K562 (cell line): ENCODE measurements at regions not wholly inside any gene's neighbourhood (a gene's known extent, or its start where the extent isn't known, plus 50 kb on each side); places are given as distances from the start of the nearest gene placed in this dataset.

Experiments
- ARID1B ChIP-seq: fragments of 450-650 bp; IDR thresholded peaks from 2 replicates; pipeline ENCODE4 v1.6.1; 2016; ENCODE audit warnings: antibody characterized with exemption, mild to moderate bottlenecking, inconsistent platforms
- ARNT ChIP-seq, 2 experiments: fragments of 450-650 bp; IDR thresholded peaks; 2 replicates each; pipeline ENCODE4 v1.6.1; 2016; ENCODE audit warnings: mild to moderate bottlenecking in 1 of 2
- CEBPG ChIP-seq, 3 experiments: fragments of 200-800 bp in 1 of 3; sonication (Bioruptor generic) in 1 of 3; sonication (generic) in 1 of 3; formaldehyde crosslinking in 1 of 3; IDR thresholded peaks in 2 of 3; conservative IDR thresholded peaks in 1 of 3; 2 replicates each; pipeline versions ENCODE4 v1.6.1 to v1.8.0; 2016 to 2022; ENCODE audit warnings: missing compliant biosample characterization in 2 of 3, missing genetic modification characterization in 2 of 3, mild to moderate bottlenecking in 1 of 3, missing genetic modification reagents in 1 of 3
- CREB1 ChIP-seq, 2 experiments: sonication (generic) in 1 of 2; formaldehyde crosslinking in 1 of 2; IDR thresholded peaks; 2 replicates each; pipeline versions ENCODE4 v1.6.1 to v1.8.0; 2012 to 2022; ENCODE audit warnings: inconsistent platforms in 1 of 2, mild to moderate bottlenecking in 1 of 2, missing genetic modification reagents in 1 of 2, moderate library complexity in 1 of 2
- CREBBP ChIP-seq: IDR thresholded peaks from one replicate; pipeline ENCODE4 v1.6.1; 2012; ENCODE audit warnings: low read depth, mild to moderate bottlenecking, control low read depth, inconsistent platforms, low read length
- FOXA1 ChIP-seq: fragments of 450-650 bp; IDR thresholded peaks from 2 replicates; pipeline ENCODE4 v1.6.1; 2016; ENCODE audit warnings: mild to moderate bottlenecking, borderline replicate concordance
- MAFK ChIP-seq: IDR thresholded peaks from 2 replicates; pipeline ENCODE4 v1.6.1; 2011; ENCODE audit warnings: low read length, improper control_type of control experiment
- NBN ChIP-seq: fragments of 450-650 bp; IDR thresholded peaks from 2 replicates; pipeline ENCODE4 v1.6.1; 2016; ENCODE audit warnings: low read depth, mild to moderate bottlenecking
- NR4A1 ChIP-seq, 2 experiments: fragments of 250-450 bp in 1 of 2; fragments of 450-650 bp in 1 of 2; sonication (Bioruptor Pico) in 1 of 2; IDR thresholded peaks; 2 replicates each; pipeline versions ENCODE4 v1.4.0 to v1.6.1; 2016 to 2020; ENCODE audit warnings: mild to moderate bottlenecking in 2 of 2, missing compliant biosample characterization in 1 of 2, missing genetic modification characterization in 1 of 2, moderate library complexity in 1 of 2
- POLR2G ChIP-seq: fragments of 200-400 bp; formaldehyde crosslinking; IDR thresholded peaks from 2 replicates; pipeline ENCODE4 v1.6.1; 2017; ENCODE audit warnings: low read depth, mild to moderate bottlenecking, antibody characterized with exemption, low read length, moderate library complexity
- TGIF2 ChIP-seq: sonication (generic); formaldehyde crosslinking; IDR thresholded peaks from 2 replicates; pipeline ENCODE4 v1.8.1; 2022; ENCODE audit warnings: mild to moderate bottlenecking, missing genetic modification reagents, moderate library complexity
- TOE1 ChIP-seq, 2 experiments: fragments of 450-650 bp in 1 of 2; sonication (generic) in 1 of 2; formaldehyde crosslinking in 1 of 2; IDR thresholded peaks; 2 replicates each; pipeline versions ENCODE4 v1.7.1 to v1.8.0; 2016 to 2022; ENCODE audit warnings: borderline replicate concordance in 2 of 2, mild to moderate bottlenecking in 2 of 2, antibody characterized with exemption in 1 of 2, inconsistent platforms in 1 of 2, low read depth in 1 of 2, missing genetic modification reagents in 1 of 2, moderate library complexity in 1 of 2
- TRIM28 ChIP-seq: fragments of 450-650 bp; IDR thresholded peaks from 2 replicates; pipeline ENCODE4 v1.6.1; 2017
- YBX1 ChIP-seq: fragments of 450-650 bp; IDR thresholded peaks from 2 replicates; pipeline ENCODE4 v1.7.1; 2016; ENCODE audit warnings: mild to moderate bottlenecking
- ZNF384 ChIP-seq: IDR thresholded peaks from 2 replicates; pipeline ENCODE4 v1.6.1; 2012; ENCODE audit warnings: low read depth, low read length, improper control_type of control experiment
- ZNF584 ChIP-seq: fragments of 200-800 bp; sonication (Bioruptor generic); IDR thresholded peaks from 2 replicates; pipeline ENCODE4 v1.6.1; 2016; ENCODE audit warnings: low read depth, mild to moderate bottlenecking, missing genetic modification characterization, missing compliant biosample characterization
- ZNF766 ChIP-seq: fragments of 200-800 bp; sonication (Bioruptor generic); conservative IDR thresholded peaks from 2 replicates; pipeline ENCODE4 v1.6.1; 2016; ENCODE audit warnings: missing genetic modification characterization, missing compliant biosample characterization
- TF ChIP-seq, protein P1 (sequence below), 2 experiments: fragments of 450-650 bp in 1 of 2; sonication (generic) in 1 of 2; formaldehyde crosslinking in 1 of 2; IDR thresholded peaks in 1 of 2; conservative IDR thresholded peaks in 1 of 2; 2 replicates each; pipeline versions ENCODE4 v1.6.1 to v1.8.1; 2016 to 2023; ENCODE audit warnings: mild to moderate bottlenecking in 2 of 2, moderate library complexity in 2 of 2, inconsistent platforms in 1 of 2, missing genetic modification reagents in 1 of 2
- TF ChIP-seq, protein P2 (sequence below): fragments of 450-650 bp; IDR thresholded peaks from 2 replicates; pipeline ENCODE4 v1.6.1; 2017; ENCODE audit warnings: antibody characterized with exemption, mild to moderate bottlenecking
- TF ChIP-seq, protein P3 (sequence below): sonication (generic); formaldehyde crosslinking; IDR thresholded peaks from 2 replicates; pipeline ENCODE4 v1.8.0; 2022; ENCODE audit warnings: missing genetic modification reagents, mild to moderate bottlenecking, moderate library complexity, borderline replicate concordance

DNA sequence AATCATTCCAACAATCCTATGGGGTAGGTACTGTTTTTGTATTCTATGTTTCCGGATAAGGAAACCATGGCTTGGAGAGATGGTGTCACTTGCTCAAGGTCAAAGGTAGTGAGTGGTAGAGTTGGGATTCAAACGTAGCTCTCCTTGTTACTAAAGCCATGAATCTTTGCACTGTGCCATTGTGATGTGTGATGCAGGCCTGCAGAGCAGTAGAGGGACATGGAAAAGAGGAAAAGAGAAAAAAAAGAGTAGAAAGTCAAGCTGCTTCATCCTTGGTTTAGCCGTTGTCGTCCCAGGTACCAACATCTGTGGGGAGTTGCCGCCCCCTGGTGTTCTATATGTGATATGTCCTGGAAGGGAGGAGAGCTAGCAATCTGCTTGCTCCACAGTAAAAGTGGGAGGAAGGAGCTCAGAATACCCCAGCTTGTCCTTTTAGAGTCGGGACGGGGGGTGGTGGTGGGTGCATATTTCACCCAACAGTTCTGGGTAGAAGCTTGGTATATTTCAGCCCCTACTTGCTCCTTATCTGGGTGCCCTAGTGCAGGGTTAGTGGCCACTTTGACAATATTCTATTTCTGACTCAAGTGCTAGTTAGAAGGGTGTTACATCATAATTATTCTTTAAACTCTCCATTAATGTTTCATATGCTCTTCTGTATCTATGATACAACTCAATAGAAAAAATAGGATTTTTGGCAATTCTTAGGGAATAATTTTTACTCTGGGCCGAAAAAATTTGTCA lies 98.4 kb downstream of the EBNA1BP2 start (continued):
- TF ChIP-seq, protein P1, sequence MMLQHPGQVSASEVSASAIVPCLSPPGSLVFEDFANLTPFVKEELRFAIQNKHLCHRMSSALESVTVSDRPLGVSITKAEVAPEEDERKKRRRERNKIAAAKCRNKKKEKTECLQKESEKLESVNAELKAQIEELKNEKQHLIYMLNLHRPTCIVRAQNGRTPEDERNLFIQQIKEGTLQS (IDR thresholded peaks at IDR 0.05): peak; percentile 42; the same call in 1 of the 2 replicates
- TF ChIP-seq, protein P1 (CRISPR knock-in tag; conservative IDR thresholded peaks at IDR 0.05): no peak
- TF ChIP-seq CREB1 (IDR thresholded peaks at IDR 0.05): no peak
- no peak for TF ChIP-seq CREB1 (CRISPR knock-in tag; IDR thresholded peaks at IDR 0.05)
- TF ChIP-seq TGIF2 (CRISPR knock-in tag): no peak
- TF ChIP-seq FOXA1: no peak
- TF ChIP-seq NR4A1 (CRISPR knock-in tag; IDR thresholded peaks at IDR 0.05): no peak
- TF ChIP-seq NR4A1 (tag; IDR thresholded peaks at IDR 0.05): 0 out of 2 replicates have a peak, but pooled peaks have one; percentile 57
- 0 out of 2 replicates have a peak, but pooled peaks have one; percentile 43 for TF ChIP-seq TRIM28
- TF ChIP-seq, protein P2, sequence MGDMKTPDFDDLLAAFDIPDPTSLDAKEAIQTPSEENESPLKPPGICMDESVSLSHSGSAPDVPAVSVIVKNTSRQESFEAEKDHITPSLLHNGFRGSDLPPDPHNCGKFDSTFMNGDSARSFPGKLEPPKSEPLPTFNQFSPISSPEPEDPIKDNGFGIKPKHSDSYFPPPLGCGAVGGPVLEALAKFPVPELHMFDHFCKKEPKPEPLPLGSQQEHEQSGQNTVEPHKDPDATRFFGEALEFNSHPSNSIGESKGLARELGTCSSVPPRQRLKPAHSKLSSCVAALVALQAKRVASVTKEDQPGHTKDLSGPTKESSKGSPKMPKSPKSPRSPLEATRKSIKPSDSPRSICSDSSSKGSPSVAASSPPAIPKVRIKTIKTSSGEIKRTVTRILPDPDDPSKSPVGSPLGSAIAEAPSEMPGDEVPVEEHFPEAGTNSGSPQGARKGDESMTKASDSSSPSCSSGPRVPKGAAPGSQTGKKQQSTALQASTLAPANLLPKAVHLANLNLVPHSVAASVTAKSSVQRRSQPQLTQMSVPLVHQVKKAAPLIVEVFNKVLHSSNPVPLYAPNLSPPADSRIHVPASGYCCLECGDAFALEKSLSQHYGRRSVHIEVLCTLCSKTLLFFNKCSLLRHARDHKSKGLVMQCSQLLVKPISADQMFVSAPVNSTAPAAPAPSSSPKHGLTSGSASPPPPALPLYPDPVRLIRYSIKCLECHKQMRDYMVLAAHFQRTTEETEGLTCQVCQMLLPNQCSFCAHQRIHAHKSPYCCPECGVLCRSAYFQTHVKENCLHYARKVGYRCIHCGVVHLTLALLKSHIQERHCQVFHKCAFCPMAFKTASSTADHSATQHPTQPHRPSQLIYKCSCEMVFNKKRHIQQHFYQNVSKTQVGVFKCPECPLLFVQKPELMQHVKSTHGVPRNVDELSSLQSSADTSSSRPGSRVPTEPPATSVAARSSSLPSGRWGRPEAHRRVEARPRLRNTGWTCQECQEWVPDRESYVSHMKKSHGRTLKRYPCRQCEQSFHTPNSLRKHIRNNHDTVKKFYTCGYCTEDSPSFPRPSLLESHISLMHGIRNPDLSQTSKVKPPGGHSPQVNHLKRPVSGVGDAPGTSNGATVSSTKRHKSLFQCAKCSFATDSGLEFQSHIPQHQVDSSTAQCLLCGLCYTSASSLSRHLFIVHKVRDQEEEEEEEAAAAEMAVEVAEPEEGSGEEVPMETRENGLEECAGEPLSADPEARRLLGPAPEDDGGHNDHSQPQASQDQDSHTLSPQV: peak; percentile 91
- TF ChIP-seq CREBBP: no peak
- TF ChIP-seq ZNF584: no peak
- TF ChIP-seq MAFK: peak; percentile 37; the same call in 1 of the 2 replicates
- TF ChIP-seq CEBPG (CRISPR knock-in tag; IDR thresholded peaks at IDR 0.05): no peak
- peak; percentile 37 to 54; a peak in 2 of 4 replicates for TF ChIP-seq CEBPG (tag; conservative IDR thresholded peaks at IDR 0.05 in 1 of 2, IDR thresholded peaks at IDR 0.05 in 1 of 2)
- TF ChIP-seq TOE1 (IDR thresholded peaks at IDR 0.05; ENCODE audit: borderline replicate concordance): peak; percentile 57
- no peak for TF ChIP-seq TOE1 (CRISPR knock-in tag; IDR thresholded peaks at IDR 0.05; ENCODE audit: borderline replicate concordance, low read depth)
- no peak for TF ChIP-seq POLR2G
- TF ChIP-seq YBX1: no peak
- peak; percentile 91 for TF ChIP-seq ZNF384
- TF ChIP-seq ARID1B: peak; percentile 46; the same call in 1 of the 2 replicates
- TF ChIP-seq, protein P3, sequence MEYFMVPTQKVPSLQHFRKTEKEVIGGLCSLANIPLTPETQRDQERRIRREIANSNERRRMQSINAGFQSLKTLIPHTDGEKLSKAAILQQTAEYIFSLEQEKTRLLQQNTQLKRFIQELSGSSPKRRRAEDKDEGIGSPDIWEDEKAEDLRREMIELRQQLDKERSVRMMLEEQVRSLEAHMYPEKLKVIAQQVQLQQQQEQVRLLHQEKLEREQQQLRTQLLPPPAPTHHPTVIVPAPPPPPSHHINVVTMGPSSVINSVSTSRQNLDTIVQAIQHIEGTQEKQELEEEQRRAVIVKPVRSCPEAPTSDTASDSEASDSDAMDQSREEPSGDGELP: no peak
- TF ChIP-seq NBN: peak; percentile 81; the same call in 1 of the 2 replicates
- TF ChIP-seq ARNT (IDR thresholded peaks at IDR 0.05): peak in 1 of 2 experiments; percentile 54; a peak in 2 of 4 replicates
- TF ChIP-seq ZNF766 (CRISPR knock-in tag): peak; percentile 48; the same call in 1 of the 2 replicates
